ENCODE measurements at regions not wholly inside any gene's neighbourhood (a gene's known extent, or its start where the extent isn't known, plus 50 kb on each side); places are given as distances from the start of the nearest gene placed in this dataset.
A peak's percentile ranks its signal among the peaks of the same experiment; 100 is the strongest.
"Not testable (repeated sequence)": the region's sequence is repeated elsewhere in the genome, so short reads cannot be mapped to it uniquely, and the experiment has no call there.

DNA sequence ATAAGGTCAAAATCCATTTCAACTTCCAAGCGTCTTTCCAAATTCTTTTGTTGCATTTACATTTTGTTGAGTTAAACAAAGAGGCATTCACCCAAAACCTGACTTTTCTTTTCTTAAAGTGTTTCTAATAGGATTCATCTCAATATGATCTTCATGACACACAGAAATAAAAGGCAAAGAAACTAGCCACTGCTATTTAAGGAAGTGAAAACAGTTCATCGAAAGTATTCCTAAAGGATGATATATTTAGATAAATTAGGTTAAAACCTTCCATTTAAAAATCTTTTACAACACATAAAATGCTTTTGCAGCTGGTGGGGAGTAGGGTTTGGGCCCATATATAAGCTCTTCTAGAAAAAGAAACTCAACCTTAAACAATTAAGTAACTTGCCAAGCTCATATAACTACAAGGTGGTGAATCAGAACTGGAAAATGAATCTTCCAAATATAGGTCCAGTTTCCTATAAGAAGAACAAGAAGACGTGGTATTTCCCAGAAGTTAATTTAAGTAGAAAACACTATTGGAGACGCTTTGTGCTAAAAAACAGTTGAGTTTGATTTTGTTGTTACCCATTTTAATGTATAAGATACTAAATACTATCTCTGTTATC, 336.0 kb upstream of the HNRNPA3 start:
- Mint-ChIP-seq H3K27me3 (ENCODE audit: low read depth) (peaks cover 3% of the 10 kb centered on the region), H3K4me1 (peaks cover 19% of the 10 kb centered on the region), H3K27ac (ENCODE audit: unreplicated experiment) (no peak overlapping the region), H3K9me3 (peaks cover 15% of the 10 kb centered on the region), H3K4me3 (no peak overlapping the region), H3K36me3 (ENCODE audit: low read depth) (peaks cover 3% of the 10 kb centered on the region)
- no peak for DNase-seq (ENCODE audit: low read depth, low spot score)
- TF ChIP-seq, protein P1, sequence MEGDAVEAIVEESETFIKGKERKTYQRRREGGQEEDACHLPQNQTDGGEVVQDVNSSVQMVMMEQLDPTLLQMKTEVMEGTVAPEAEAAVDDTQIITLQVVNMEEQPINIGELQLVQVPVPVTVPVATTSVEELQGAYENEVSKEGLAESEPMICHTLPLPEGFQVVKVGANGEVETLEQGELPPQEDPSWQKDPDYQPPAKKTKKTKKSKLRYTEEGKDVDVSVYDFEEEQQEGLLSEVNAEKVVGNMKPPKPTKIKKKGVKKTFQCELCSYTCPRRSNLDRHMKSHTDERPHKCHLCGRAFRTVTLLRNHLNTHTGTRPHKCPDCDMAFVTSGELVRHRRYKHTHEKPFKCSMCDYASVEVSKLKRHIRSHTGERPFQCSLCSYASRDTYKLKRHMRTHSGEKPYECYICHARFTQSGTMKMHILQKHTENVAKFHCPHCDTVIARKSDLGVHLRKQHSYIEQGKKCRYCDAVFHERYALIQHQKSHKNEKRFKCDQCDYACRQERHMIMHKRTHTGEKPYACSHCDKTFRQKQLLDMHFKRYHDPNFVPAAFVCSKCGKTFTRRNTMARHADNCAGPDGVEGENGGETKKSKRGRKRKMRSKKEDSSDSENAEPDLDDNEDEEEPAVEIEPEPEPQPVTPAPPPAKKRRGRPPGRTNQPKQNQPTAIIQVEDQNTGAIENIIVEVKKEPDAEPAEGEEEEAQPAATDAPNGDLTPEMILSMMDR (conservative IDR thresholded peaks at IDR 0.05), result no peak

DNA sequence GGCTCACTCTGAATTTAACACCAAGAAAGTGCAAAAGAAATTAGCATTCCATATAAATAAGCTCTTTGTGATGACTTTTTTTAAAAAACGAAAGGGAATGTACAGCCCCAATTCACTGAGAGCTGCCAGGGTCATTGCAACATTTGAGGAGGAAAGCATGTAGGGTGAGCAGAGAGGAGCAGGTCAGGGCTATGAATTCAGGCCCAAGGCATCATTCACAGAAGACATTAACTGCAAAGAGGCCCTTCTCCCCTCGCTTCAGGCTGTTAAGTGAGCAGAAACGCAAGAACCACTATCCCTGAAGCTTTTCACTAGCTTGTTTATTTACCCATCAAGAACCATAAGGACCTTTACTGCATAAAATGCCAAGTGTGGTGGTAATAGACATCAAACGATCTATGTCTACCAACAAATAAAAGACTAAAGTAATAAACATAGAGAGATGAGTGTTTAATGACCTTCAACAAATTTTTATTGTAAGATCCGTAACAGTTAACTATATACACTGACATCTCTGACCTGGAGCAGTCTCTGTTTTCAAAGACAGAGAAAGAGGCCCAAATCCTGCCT, 333.1 kb upstream of the HNRNPA3 start:
- Mint-ChIP-seq H3K4me1 (peaks cover 19% of the 10 kb centered on the region), H3K4me3 (peak overlapping the region; percentile 20), H3K27me3 (ENCODE audit: low read depth) (no peaks in the 10 kb centered on the region), H3K36me3 (ENCODE audit: low read depth) (no peaks in the 10 kb centered on the region), H3K27ac (ENCODE audit: unreplicated experiment) (no peak overlapping the region), H3K9me3 (peaks cover 5% of the 10 kb centered on the region)
- TF ChIP-seq, protein P1 (conservative IDR thresholded peaks at IDR 0.05), result no peak
- DNase-seq (ENCODE audit: low read depth, low spot score), result no peak

DNA sequence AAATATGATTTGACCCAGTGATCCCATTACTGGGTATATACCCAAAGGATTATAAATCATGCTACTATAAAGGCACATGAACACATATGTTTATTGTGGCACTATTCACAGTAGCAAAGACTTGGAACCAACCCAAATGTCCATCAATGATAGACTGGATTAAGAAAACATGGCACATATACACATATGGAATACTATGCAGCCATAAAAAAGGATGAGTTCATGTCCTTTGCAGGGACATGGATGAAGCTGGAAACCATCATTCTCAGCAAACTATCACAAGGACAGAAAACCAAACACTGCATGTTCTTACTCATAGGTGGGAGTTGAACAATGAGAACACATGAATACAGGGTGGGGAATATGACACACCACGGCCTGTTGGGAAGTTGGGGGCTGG, 330.5 kb upstream of the HNRNPA3 start:
- H3K9me3 Mint-ChIP-seq; DNase-seq (ENCODE audit: low read depth, low spot score); H3K27me3 Mint-ChIP-seq (ENCODE audit: low read depth); H3K27ac Mint-ChIP-seq (ENCODE audit: unreplicated experiment); H3K36me3 Mint-ChIP-seq (ENCODE audit: low read depth); H3K4me3 Mint-ChIP-seq: not testable (repeated sequence)
- peaks cover 19% of the 10 kb centered on the region for H3K4me1 Mint-ChIP-seq

DNA sequence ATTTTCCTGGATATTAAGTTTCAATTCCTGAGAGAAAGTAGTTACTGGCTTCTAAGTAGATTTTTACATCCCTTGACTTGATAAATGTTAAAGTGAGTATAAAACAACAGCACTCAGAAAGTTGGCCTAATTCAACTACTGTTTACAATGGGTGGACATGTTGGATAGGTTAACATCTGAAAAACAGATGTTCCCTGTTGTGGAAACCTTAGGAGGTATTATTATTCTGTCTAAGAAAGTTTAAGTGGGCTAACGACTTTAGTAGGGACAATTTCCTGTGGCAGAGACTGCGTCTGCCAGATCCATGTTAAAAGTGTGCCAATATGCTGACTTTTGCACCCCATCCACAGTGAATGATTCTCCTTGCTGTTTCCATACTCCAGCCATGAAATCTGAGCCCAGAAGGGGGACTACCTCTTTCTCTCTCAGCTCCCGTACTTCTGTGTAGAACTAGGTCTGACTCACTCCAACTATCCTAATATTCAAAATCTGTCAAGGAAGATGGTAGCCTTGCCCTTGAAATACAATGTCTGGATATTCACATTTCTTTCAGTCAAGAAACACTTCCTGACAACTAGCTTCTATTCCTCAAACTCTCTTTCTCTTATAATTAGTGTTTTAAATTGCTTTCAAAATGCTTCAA, 327.5 kb upstream of the HNRNPA3 start:
- Mint-ChIP-seq H3K9me3 (peaks cover 2% of the 10 kb centered on the region), H3K4me3 (no peak overlapping the region), H3K27ac (ENCODE audit: unreplicated experiment) (no peak overlapping the region), H3K4me1 (peaks cover 6% of the 10 kb centered on the region), H3K27me3 (ENCODE audit: low read depth) (no peaks in the 10 kb centered on the region), H3K36me3 (ENCODE audit: low read depth) (no peaks in the 10 kb centered on the region)
- TF ChIP-seq, protein P1 (conservative IDR thresholded peaks at IDR 0.05), result no peak
- no peak for DNase-seq (ENCODE audit: low read depth, low spot score)

DNA sequence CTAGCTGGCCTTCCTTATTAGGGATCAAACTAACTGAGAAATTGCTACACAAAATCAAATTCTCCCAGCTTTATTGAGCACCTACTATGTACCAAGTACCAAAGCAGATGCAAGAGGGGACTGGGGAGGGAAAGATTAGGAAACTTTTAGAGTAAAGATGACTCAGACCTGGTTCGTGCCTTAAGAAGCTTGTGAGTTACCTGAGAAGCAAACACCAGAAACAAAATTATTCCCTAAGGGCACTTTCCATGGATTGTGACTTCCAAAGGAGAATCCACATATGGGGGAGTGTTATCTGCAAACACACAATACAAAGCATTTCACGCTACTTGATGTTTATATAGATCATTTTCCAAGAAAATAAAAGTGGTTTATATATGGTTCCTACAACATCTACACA, 326.9 kb upstream of the HNRNPA3 start:
- Mint-ChIP-seq H3K27ac (ENCODE audit: unreplicated experiment) (peak overlapping the region; percentile 30), H3K36me3 (ENCODE audit: low read depth) (no peaks in the 10 kb centered on the region), H3K4me3 (no peak overlapping the region), H3K4me1 (peaks cover under 1% of the 10 kb centered on the region), H3K9me3 (peaks cover 2% of the 10 kb centered on the region), H3K27me3 (ENCODE audit: low read depth) (no peaks in the 10 kb centered on the region)
- no peak for DNase-seq (ENCODE audit: low read depth, low spot score)
- TF ChIP-seq, protein P1 (conservative IDR thresholded peaks at IDR 0.05), result no peak

GRCh38 chr2:176891105-176891504, 321.5 kb upstream of the HNRNPA3 start:
- Mint-ChIP-seq H3K9me3 (peaks cover 2% of the 10 kb centered on the region), H3K4me3 (no peak overlapping the region), H3K36me3 (ENCODE audit: low read depth) (no peaks in the 10 kb centered on the region), H3K27me3 (ENCODE audit: low read depth) (peaks cover 4% of the 10 kb centered on the region), H3K27ac (ENCODE audit: unreplicated experiment) (no peak overlapping the region), H3K4me1 (no peaks in the 10 kb centered on the region)
- DNase-seq (ENCODE audit: low read depth, low spot score), result no peak
- TF ChIP-seq, protein P1 (conservative IDR thresholded peaks at IDR 0.05), result no peak

All from neural crest cell (in vitro differentiated cells).